Sigmoid colon (tissue), 6 donors: ENCODE measurements at regions not wholly inside any gene's neighbourhood (a gene's known extent, or its start where the extent isn't known, plus 50 kb on each side); places are given as distances from the start of the nearest gene placed in this dataset.

Experiments
- DNase-seq: peaks from one replicate; pipeline ENCODE4 v3.0.0-alpha.2; 2019
- H3K27ac ChIP-seq, 4 donors: fragments of 200-600 bp; sonication (generic); one replicate each; pipeline ENCODE4 v1.5.1; 2016 to 2019; ENCODE audit warnings: mild to moderate bottlenecking in 1 of 4
- H3K27me3 ChIP-seq, 3 donors: fragments of 200-600 bp; sonication (generic); one replicate each; pipeline ENCODE4 v1.5.1; 2019; ENCODE audit warnings: mild to moderate bottlenecking in 1 of 3
- H3K36me3 ChIP-seq, 4 donors: fragments of 200-600 bp; sonication (generic); one replicate each; pipeline ENCODE4 v1.5.1; 2016 to 2019
- H3K4me1 ChIP-seq, 4 donors: fragments of 200-600 bp; sonication (generic); one replicate each; pipeline ENCODE4 v1.5.1; 2017 to 2019
- H3K4me3 ChIP-seq, 4 donors: fragments of 200-600 bp; sonication (generic); one replicate each; pipeline ENCODE4 v1.5.1; 2017 to 2019; ENCODE audit warnings: mild to moderate bottlenecking in 2 of 4, moderate library complexity in 1 of 4
- H3K9me3 ChIP-seq, 4 donors: fragments of 200-600 bp in 3 of 4; sonication (generic) in 3 of 4; one replicate each; pipeline versions ENCODE4 v1.5.1 to v1.6.1; 2013 to 2019
- EP300 ChIP-seq, 4 donors: sonication (generic); formaldehyde crosslinking; IDR thresholded peaks; one replicate each; pipeline ENCODE4 v1.6.1; 2017; ENCODE audit warnings: antibody characterized with exemption in 4 of 4
- POLR2A ChIP-seq, 2 donors: fragments of 450-650 bp; IDR thresholded peaks; one replicate each; pipeline ENCODE4 v1.6.1; 2016; ENCODE audit warnings: antibody characterized with exemption in 2 of 2, mild to moderate bottlenecking in 2 of 2, moderate library complexity in 2 of 2
- POLR2AphosphoS5 ChIP-seq, 4 donors: sonication (generic); formaldehyde crosslinking; IDR thresholded peaks; one replicate each; pipeline ENCODE4 v1.6.1; 2017; ENCODE audit warnings: antibody characterized with exemption in 4 of 4
- WGBS, 2 donors: extraction: QIAGEN DNeasy Blood & Tissue Kit; methylation state at CpG; one replicate each; pipeline ENCODE4 v1.1.7; 2013; 5-methylcytosine and 5-hydroxymethylcytosine counted together
- intact Hi-C: fragments of 100-400 bp; cut with DNase I; formaldehyde crosslinking; loops from one replicate; pipeline ENCODE4 v1.15.1; 2023
- TF ChIP-seq, protein P1 (sequence below), 4 experiments: fragments of 450-650 bp in 3 of 4; fragments of 200-600 bp in 1 of 4; IDR thresholded peaks; one replicate each; pipeline ENCODE4 v1.5.1; 2016 to 2019; ENCODE audit warnings: antibody characterized with exemption in 4 of 4, mild to moderate bottlenecking in 3 of 4, moderate library complexity in 2 of 4
- donor health status: healthy with polysubstance abuse.
- donor health status: healthy.

DNA sequence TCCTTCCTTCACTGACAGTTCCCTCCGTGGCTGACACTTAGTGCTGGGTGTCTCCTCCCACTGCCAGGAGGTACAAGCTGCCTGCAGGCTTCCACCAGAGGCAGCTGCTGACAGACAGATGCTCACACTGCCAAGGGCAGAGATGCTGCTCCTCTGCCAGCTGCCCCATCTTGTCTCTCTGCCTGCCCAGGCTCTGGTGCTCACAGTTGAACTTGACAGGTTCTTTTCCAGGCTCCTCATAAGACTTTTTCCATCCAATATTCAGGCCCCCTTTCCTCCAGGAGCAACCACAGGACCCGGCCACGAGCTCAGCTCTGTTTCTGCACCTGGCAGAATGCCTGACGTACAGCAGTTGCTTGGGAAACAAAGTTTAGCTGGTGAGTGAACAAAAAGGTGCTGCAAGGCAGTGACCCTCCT is 79.8 kb downstream of the PSMB1 start:
- TF ChIP-seq, protein P1, sequence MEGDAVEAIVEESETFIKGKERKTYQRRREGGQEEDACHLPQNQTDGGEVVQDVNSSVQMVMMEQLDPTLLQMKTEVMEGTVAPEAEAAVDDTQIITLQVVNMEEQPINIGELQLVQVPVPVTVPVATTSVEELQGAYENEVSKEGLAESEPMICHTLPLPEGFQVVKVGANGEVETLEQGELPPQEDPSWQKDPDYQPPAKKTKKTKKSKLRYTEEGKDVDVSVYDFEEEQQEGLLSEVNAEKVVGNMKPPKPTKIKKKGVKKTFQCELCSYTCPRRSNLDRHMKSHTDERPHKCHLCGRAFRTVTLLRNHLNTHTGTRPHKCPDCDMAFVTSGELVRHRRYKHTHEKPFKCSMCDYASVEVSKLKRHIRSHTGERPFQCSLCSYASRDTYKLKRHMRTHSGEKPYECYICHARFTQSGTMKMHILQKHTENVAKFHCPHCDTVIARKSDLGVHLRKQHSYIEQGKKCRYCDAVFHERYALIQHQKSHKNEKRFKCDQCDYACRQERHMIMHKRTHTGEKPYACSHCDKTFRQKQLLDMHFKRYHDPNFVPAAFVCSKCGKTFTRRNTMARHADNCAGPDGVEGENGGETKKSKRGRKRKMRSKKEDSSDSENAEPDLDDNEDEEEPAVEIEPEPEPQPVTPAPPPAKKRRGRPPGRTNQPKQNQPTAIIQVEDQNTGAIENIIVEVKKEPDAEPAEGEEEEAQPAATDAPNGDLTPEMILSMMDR (IDR thresholded peaks at IDR 0.05): no peak
- no peak for TF ChIP-seq POLR2AphosphoS5 (IDR thresholded peaks at IDR 0.05)
- no peak for TF ChIP-seq EP300 (IDR thresholded peaks at IDR 0.05)
- TF ChIP-seq POLR2A (IDR thresholded peaks at IDR 0.05): no peak
- Histone ChIP-seq H3K9me3 (no peaks in the 10 kb centered on the region), H3K4me1 (no peaks in the 10 kb centered on the region), H3K27me3 (peaks cover 0 to 10% (median 3%) of the 10 kb centered on the region in 3 donors), H3K27ac (no peak overlapping the region), H3K4me3 (no peak overlapping the region), H3K36me3 (no peaks in the 10 kb centered on the region)
- DNase-seq: no peak
- 47 to 52% methylated on average over 4 of the region's 4 CpGs for WGBS, 2 donors
- intact Hi-C loops: no loop called here

DNA sequence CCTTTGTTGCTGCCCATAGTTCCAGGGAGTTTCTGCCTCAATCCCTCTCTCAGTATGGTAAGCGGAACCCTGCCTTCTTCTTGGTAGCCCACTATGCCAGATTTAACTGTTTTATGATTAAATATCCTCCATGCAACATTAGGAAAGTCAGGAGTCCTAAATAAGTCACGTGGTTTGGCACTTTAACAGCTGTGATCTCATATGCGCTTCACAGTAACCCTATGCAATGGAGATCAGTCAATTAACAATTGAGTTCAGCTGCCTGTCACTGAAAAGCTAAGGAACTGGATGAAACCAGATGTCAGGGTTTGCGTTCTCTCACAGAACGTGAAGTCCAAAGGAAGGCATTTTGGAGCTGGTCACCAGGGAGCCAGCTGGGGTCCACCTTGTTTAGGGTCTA is 81.6 kb downstream of the PSMB1 start:
- Histone ChIP-seq H3K4me1 (no peaks in the 10 kb centered on the region), H3K9me3 (no peaks in the 10 kb centered on the region), H3K36me3 (no peaks in the 10 kb centered on the region), H3K4me3 (no peak overlapping the region), H3K27me3 (peaks cover 0 to 10% (median 3%) of the 10 kb centered on the region in 3 donors), H3K27ac (no peak overlapping the region)
- 58 to 84% methylated on average over 5 of the region's 5 CpGs for WGBS, 2 donors
- DNase-seq: no peak
- intact Hi-C loops: no loop called here
- TF ChIP-seq POLR2A (IDR thresholded peaks at IDR 0.05) (no peak), POLR2AphosphoS5 (IDR thresholded peaks at IDR 0.05) (no peak), EP300 (IDR thresholded peaks at IDR 0.05) (no peak)
- TF ChIP-seq, protein P1 (IDR thresholded peaks at IDR 0.05): no peak

DNA sequence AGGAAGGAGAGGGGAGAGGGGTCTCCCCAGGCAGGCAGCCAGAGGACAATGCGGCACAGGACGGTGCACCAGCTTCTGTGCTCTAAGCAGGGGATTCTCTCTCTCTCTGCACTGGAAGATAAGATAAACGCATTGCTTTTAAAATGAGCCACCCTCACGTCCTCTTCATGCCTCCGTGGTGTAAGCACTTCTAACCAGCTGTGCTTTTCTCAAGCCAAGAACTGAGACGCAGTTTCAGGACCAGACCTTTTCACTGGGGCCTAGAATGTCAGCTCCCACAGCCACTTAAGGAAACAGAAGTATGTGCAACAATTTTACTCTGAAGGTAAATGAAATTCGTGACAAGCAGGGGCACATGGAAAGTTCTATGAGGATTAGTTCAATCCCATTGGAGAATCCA is 82.4 kb downstream of the PSMB1 start:
- WGBS, 2 donors: 66 to 67% methylated on average over 7 of the region's 7 CpGs
- no peak for DNase-seq
- Histone ChIP-seq H3K36me3 (no peaks in the 10 kb centered on the region), H3K4me1 (no peaks in the 10 kb centered on the region), H3K9me3 (no peaks in the 10 kb centered on the region), H3K27ac (no peak overlapping the region), H3K27me3 (peaks cover 0 to 10% (median 3%) of the 10 kb centered on the region in 3 donors), H3K4me3 (no peak overlapping the region)
- TF ChIP-seq POLR2A (IDR thresholded peaks at IDR 0.05) (no peak), POLR2AphosphoS5 (IDR thresholded peaks at IDR 0.05) (no peak), EP300 (IDR thresholded peaks at IDR 0.05) (no peak)
- TF ChIP-seq, protein P1 (IDR thresholded peaks at IDR 0.05): no peak
- intact Hi-C loops: no loop called here

DNA sequence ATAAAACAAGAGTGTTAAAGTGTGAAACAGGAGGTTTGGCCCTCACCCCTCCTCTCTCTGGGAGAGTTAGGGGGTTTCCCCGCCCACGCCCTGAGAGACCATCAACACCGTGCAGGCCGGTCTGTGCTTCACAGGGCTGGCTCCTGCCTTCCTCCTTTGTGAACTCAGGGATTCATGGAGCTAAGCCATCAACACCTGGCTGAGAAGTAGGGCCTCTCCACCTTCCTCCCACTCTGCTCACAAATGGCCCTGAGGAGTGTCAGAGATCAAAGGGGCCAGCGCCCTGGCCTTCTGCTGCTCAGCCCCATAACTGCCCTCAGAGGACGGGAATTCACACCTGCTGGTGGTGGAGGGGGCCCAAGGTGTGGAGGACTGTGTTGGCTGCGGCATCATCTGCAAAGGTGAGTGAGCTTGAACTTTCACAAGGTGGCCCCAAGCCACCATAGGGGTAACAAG is 88.6 kb downstream of the PSMB1 start:
- intact Hi-C loops: no loop called here
- Histone ChIP-seq H3K4me3 (no peak overlapping the region), H3K27me3 (peaks cover 0 to 6% (median 0%) of the 10 kb centered on the region in 3 donors), H3K36me3 (no peaks in the 10 kb centered on the region), H3K9me3 (no peaks in the 10 kb centered on the region), H3K27ac (no peak overlapping the region), H3K4me1 (no peaks in the 10 kb centered on the region)
- DNase-seq: no peak
- TF ChIP-seq, protein P1 (IDR thresholded peaks at IDR 0.05): no peak
- TF ChIP-seq EP300 (IDR thresholded peaks at IDR 0.05) (no peak), POLR2AphosphoS5 (IDR thresholded peaks at IDR 0.05) (no peak), POLR2A (IDR thresholded peaks at IDR 0.05) (no peak)
- 66 to 69% methylated on average over 7 of the region's 7 CpGs for WGBS, 2 donors

DNA sequence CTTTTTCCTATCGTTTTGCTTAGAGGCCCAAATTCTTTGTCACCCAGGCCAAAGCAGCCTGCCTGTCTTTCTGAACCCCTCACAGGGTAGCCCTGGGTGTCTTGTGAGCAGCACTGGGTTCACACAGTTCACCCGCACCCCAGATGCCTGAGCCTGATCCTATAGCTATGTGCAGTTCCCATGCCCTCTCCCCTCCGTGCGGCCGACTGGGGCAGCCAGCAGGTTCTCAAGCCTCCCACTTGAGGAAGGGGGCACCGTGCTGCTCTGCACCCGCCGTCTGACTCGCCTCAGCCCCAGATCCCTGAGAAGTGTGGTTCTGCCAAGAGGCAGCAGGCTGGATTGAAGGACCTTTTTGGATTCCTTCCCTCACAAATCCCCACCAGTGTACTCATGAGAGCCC is 89.0 kb downstream of the PSMB1 start:
- H3K27ac ChIP-seq: no peak overlapping the region
- WGBS, 2 donors: 78 to 88% methylated on average over 9 of the region's 9 CpGs
- peaks cover 0 to 6% (median 0%) of the 10 kb centered on the region in 3 donors for H3K27me3 ChIP-seq
- H3K36me3 ChIP-seq: no peaks in the 10 kb centered on the region
- intact Hi-C loops: no loop called here
- no peak for DNase-seq
- no peaks in the 10 kb centered on the region for H3K4me1 ChIP-seq
- no peak overlapping the region for H3K4me3 ChIP-seq
- TF ChIP-seq, protein P1 (IDR thresholded peaks at IDR 0.05): no peak
- TF ChIP-seq POLR2A (IDR thresholded peaks at IDR 0.05) (no peak), POLR2AphosphoS5 (IDR thresholded peaks at IDR 0.05) (no peak)
- no peaks in the 10 kb centered on the region for H3K9me3 ChIP-seq
